CD4-positive, alpha-beta memory T cell (primary cell): ENCODE measurements at regions not wholly inside any gene's neighbourhood (a gene's known extent, or its start where the extent isn't known, plus 50 kb on each side); places are given as distances from the start of the nearest gene placed in this dataset.

ENCODE experiments used
- CTCF ChIA-PET: fragments of 350-600 bp; sonication (Branson Sonifier 250); formaldehyde crosslinking; loops from one replicate; lab custom pipeline; 2021; ENCODE audit warnings: inconsistent platforms; ENCODE audit not compliant: partially characterized antibody; lab: Charles Lee
- POLR2A ChIA-PET: fragments of 350-600 bp; sonication (Branson Sonifier 250); formaldehyde crosslinking; loops from one replicate; lab custom pipeline; 2021; ENCODE audit not compliant: partially characterized antibody; lab: Charles Lee
- DNase-seq, 5 donors: peaks; one replicate each; pipeline versions ENCODE4 v3.0.0 to v3.0.0-alpha.2; 2020 to 2022; ENCODE audit warnings: mixed read lengths in 1 of 5
- H3K27ac ChIP-seq: one replicate; pipeline ENCODE4 v1.7.0; 2013; ENCODE audit warnings: low read depth, low read length
- H3K27me3 ChIP-seq: 2 replicates; pipeline ENCODE4 v1.7.0; 2013; ENCODE audit warnings: mild to moderate bottlenecking, low read length, moderate library complexity; ENCODE audit not compliant: insufficient read depth
- H3K36me3 ChIP-seq: 2 replicates; pipeline ENCODE4 v1.7.0; 2013; ENCODE audit warnings: mild to moderate bottlenecking, low read length, moderate library complexity; ENCODE audit not compliant: insufficient read depth
- H3K4me1 ChIP-seq: 2 replicates; pipeline ENCODE4 v1.7.0; 2013; ENCODE audit warnings: mild to moderate bottlenecking, low read length, moderate library complexity; ENCODE audit not compliant: insufficient read depth
- H3K4me3 ChIP-seq, 2 donors: one replicate each; pipeline ENCODE4 v1.7.0; 2013; ENCODE audit warnings: low read length in 2 of 2, mild to moderate bottlenecking in 1 of 2
- H3K9me3 ChIP-seq, 2 donors: one replicate each; pipeline ENCODE4 v1.7.0; 2013; ENCODE audit warnings: low read length in 2 of 2, control low read depth in 1 of 2; ENCODE audit not compliant: control insufficient read depth in 1 of 2
- H3K27ac Mint-ChIP-seq, 7 donors: one replicate each; pipeline ENCODE4 v1.8.0; 2020 to 2021; ENCODE audit warnings: mixed read lengths in 7 of 7, mild to moderate bottlenecking in 6 of 7, inconsistent platforms in 3 of 7, moderate library complexity in 3 of 7
- H3K27me3 Mint-ChIP-seq, 2 donors: one replicate each; pipeline ENCODE4 v1.8.0; 2020 to 2021; ENCODE audit warnings: mixed read lengths in 2 of 2
- H3K36me3 Mint-ChIP-seq, 2 donors: one replicate each; pipeline ENCODE4 v1.8.0; 2020 to 2021; ENCODE audit warnings: mixed read lengths in 2 of 2, inconsistent platforms in 1 of 2, mild to moderate bottlenecking in 1 of 2
- H3K4me1 Mint-ChIP-seq, 4 donors: one replicate each; pipeline ENCODE4 v1.8.0; 2020 to 2021; ENCODE audit warnings: mixed read lengths in 4 of 4, mild to moderate bottlenecking in 1 of 4
- H3K4me3 Mint-ChIP-seq, 8 donors: one replicate each; pipeline ENCODE4 v1.8.0; 2020 to 2021; ENCODE audit warnings: mixed read lengths in 8 of 8, mild to moderate bottlenecking in 7 of 8, moderate library complexity in 6 of 8, inconsistent platforms in 3 of 8
- H3K9me3 Mint-ChIP-seq, 8 donors: one replicate each; pipeline ENCODE4 v1.8.0; 2020 to 2021; ENCODE audit warnings: mixed read lengths in 8 of 8, mild to moderate bottlenecking in 5 of 8, inconsistent platforms in 3 of 8, moderate library complexity in 1 of 8
- intact Hi-C: fragments of 100-400 bp; cut with micrococcal nuclease; formaldehyde crosslinking; loops from one replicate; pipeline ENCODE4 v1.15.1; 2023

- DNase-seq: no peak
- no peak overlapping the region for H3K4me3 ChIP-seq
These were observed 142.4 kb downstream of the ANXA2 start for GRCh38 chr15:60255390-60255789.

GRCh38 chr15:60257591-60258159 is 140.1 kb downstream of the ANXA2 start:
- no peak for DNase-seq
- no peak overlapping the region for H3K27ac Mint-ChIP-seq
- CTCF ChIA-PET: interaction anchor here (0.6 to 1.2 kb wide), 2 partner anchors 140 to 340 kb away, joined by 3 read pairs; partner anchors contain the start of gene ANXA2
- H3K4me3 ChIP-seq: no peak overlapping the region
- no peak overlapping the region for H3K27ac ChIP-seq
- peaks cover 14 to 23% of the 10 kb centered on the region in 2 donors for H3K27me3 Mint-ChIP-seq
- POLR2A ChIA-PET: no interaction called here
- H3K4me3 Mint-ChIP-seq: no peak overlapping the region
- intact Hi-C loops: no loop called here
- no peaks in the 10 kb centered on the region for H3K36me3 ChIP-seq
- H3K4me1 Mint-ChIP-seq: no peaks in the 10 kb centered on the region
- H3K9me3 Mint-ChIP-seq: no peaks in the 10 kb centered on the region
- no peaks in the 10 kb centered on the region for H3K4me1 ChIP-seq
- no peaks in the 10 kb centered on the region for H3K9me3 ChIP-seq
- no peaks in the 10 kb centered on the region for H3K36me3 Mint-ChIP-seq
- no peaks in the 10 kb centered on the region for H3K27me3 ChIP-seq

More at GRCh38 chr15:60255390-60255789, 142.4 kb downstream of the ANXA2 start:
- Mint-ChIP-seq H3K9me3 (no peaks in the 10 kb centered on the region), H3K27me3 (peaks cover 18 to 29% of the 10 kb centered on the region in 2 donors), H3K4me3 (no peak overlapping the region), H3K36me3 (no peaks in the 10 kb centered on the region), H3K27ac (no peak overlapping the region), H3K4me1 (no peaks in the 10 kb centered on the region)
- intact Hi-C loops: no loop called here
- H3K9me3 ChIP-seq: no peaks in the 10 kb centered on the region
- ChIA-PET CTCF (no interaction called here), POLR2A (no interaction called here)
- no peaks in the 10 kb centered on the region for H3K27me3 ChIP-seq
- H3K36me3 ChIP-seq: no peaks in the 10 kb centered on the region
- no peak overlapping the region for H3K27ac ChIP-seq
- H3K4me1 ChIP-seq: no peaks in the 10 kb centered on the region

DNA sequence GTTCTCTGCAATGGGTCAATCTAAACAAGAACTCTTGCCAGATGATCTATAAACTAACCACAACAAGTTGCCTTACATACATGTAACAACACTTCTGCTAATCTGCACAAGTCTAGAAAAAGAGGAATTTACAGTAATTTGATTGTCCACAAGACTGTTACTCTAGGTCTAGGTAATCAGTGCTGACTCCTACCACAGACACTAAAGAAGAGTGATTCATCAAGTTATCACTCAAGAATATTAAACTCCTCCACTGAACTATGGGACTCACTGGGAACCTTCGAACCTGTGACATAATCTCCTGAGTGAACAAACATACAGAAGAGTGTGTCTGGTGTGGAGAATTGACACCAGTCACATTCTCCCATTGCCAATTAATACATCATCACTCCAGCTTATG is 138.3 kb downstream of the ANXA2 start:
- no peaks in the 10 kb centered on the region for H3K36me3 Mint-ChIP-seq
- ChIA-PET CTCF (no interaction called here), POLR2A (no interaction called here)
- intact Hi-C loops: no loop called here
- no peaks in the 10 kb centered on the region for H3K9me3 ChIP-seq
- H3K4me3 Mint-ChIP-seq: no peak overlapping the region
- H3K27me3 Mint-ChIP-seq: peaks cover 6 to 14% of the 10 kb centered on the region in 2 donors
- no peaks in the 10 kb centered on the region for H3K4me1 Mint-ChIP-seq
- H3K27ac Mint-ChIP-seq: no peak overlapping the region
- no peak overlapping the region for H3K4me3 ChIP-seq
- no peaks in the 10 kb centered on the region for H3K27me3 ChIP-seq
- H3K27ac ChIP-seq: no peak overlapping the region
- H3K9me3 Mint-ChIP-seq: no peaks in the 10 kb centered on the region
- DNase-seq: no peak
- H3K36me3 ChIP-seq: no peaks in the 10 kb centered on the region
- H3K4me1 ChIP-seq: no peaks in the 10 kb centered on the region

- Mint-ChIP-seq H3K9me3 (no peaks in the 10 kb centered on the region), H3K27me3 (peaks cover 3 to 22% of the 10 kb centered on the region in 2 donors), H3K36me3 (no peaks in the 10 kb centered on the region), H3K4me3 (no peak overlapping the region), H3K27ac (no peak overlapping the region), H3K4me1 (no peaks in the 10 kb centered on the region)
- Histone ChIP-seq H3K4me3 (no peak overlapping the region), H3K9me3 (no peaks in the 10 kb centered on the region), H3K4me1 (no peaks in the 10 kb centered on the region), H3K36me3 (no peaks in the 10 kb centered on the region), H3K27me3 (no peaks in the 10 kb centered on the region), H3K27ac (no peak overlapping the region)
- POLR2A ChIA-PET: no interaction called here
- intact Hi-C loops: no loop called here
- CTCF ChIA-PET: no interaction called here
- no peak for DNase-seq
These were observed 133.7 kb downstream of the ANXA2 start for GRCh38 chr15:60264088-60264487.

DNA sequence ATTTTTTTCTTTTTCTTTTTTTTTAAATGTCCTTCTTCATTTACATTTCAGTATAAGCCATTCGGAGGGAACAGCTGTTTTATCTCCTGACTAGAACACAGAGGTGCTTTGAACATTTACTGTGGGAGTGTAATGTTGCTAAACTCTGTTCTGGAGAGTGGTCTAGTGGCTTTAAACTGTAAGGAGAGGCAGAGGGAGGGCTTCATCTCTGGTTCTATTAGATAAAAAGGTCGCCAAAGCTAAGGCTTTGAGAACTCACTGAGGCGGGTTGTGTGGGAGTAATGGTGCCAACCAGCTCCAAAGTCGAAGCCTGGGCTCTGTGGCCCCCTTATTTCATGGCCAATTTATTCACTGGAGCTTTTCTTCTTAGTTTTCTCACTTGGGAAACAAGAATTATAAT is 133.2 kb downstream of the ANXA2 start:
- Histone ChIP-seq H3K36me3 (no peaks in the 10 kb centered on the region), H3K4me1 (no peaks in the 10 kb centered on the region), H3K9me3 (no peaks in the 10 kb centered on the region), H3K27me3 (no peaks in the 10 kb centered on the region), H3K27ac (no peak overlapping the region), H3K4me3 (no peak overlapping the region)
- Mint-ChIP-seq H3K36me3 (no peaks in the 10 kb centered on the region), H3K9me3 (no peaks in the 10 kb centered on the region), H3K27me3 (peaks cover 3 to 19% of the 10 kb centered on the region in 2 donors), H3K4me1 (no peaks in the 10 kb centered on the region), H3K27ac (no peak overlapping the region), H3K4me3 (no peak overlapping the region)
- POLR2A ChIA-PET: no interaction called here
- DNase-seq: no peak
- intact Hi-C loops: no loop called here
- CTCF ChIA-PET: no interaction called here

DNA sequence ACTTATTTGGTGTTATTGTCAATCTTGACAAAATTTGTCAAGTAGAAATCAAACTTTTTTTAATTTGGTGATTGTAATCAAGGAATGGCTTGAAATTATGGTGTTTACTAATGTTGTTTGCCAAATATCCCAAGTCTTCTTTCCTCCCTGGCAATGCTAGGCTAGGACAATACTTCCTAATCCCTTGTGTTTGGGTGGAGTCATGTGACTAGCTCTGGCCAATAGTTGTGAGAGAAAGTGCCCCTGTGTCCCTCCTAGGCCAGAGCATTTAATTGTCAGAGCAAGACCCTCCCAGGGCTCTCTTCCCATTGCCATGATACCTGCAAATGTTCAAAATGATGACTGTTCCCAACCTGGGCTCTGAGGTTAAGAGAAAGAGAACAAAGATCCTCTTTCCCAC is 132.7 kb downstream of the ANXA2 start:
- Histone ChIP-seq H3K4me3 (no peak overlapping the region), H3K9me3 (no peaks in the 10 kb centered on the region), H3K27me3 (no peaks in the 10 kb centered on the region), H3K4me1 (no peaks in the 10 kb centered on the region), H3K36me3 (no peaks in the 10 kb centered on the region), H3K27ac (no peak overlapping the region)
- intact Hi-C loops: no loop called here
- DNase-seq: no peak
- H3K27ac Mint-ChIP-seq: no peak overlapping the region
- no peaks in the 10 kb centered on the region for H3K9me3 Mint-ChIP-seq
- no peaks in the 10 kb centered on the region for H3K4me1 Mint-ChIP-seq
- ChIA-PET POLR2A (no interaction called here), CTCF (no interaction called here)
- no peak overlapping the region for H3K4me3 Mint-ChIP-seq
- peaks cover 4 to 19% of the 10 kb centered on the region in 2 donors for H3K27me3 Mint-ChIP-seq
- no peaks in the 10 kb centered on the region for H3K36me3 Mint-ChIP-seq

- Histone ChIP-seq H3K4me1 (no peaks in the 10 kb centered on the region), H3K4me3 (no peak overlapping the region), H3K36me3 (no peaks in the 10 kb centered on the region), H3K27me3 (no peaks in the 10 kb centered on the region), H3K9me3 (peaks cover 0 to 4% of the 10 kb centered on the region in 2 donors), H3K27ac (no peak overlapping the region)
- Mint-ChIP-seq H3K27ac (no peak overlapping the region), H3K36me3 (peaks cover 0 to 7% of the 10 kb centered on the region in 2 donors), H3K27me3 (peaks cover 21 to 22% of the 10 kb centered on the region in 2 donors), H3K4me1 (no peaks in the 10 kb centered on the region), H3K9me3 (peaks cover 0 to 35% (median 18%) of the 10 kb centered on the region in 8 donors), H3K4me3 (no peak overlapping the region)
- DNase-seq: no peak
- ChIA-PET CTCF (no interaction called here), POLR2A (no interaction called here)
- intact Hi-C loops: no loop called here
These were observed 125.2 kb downstream of the ANXA2 start for GRCh38 chr15:60272623-60273022.
